WTC11 (cell line): ENCODE measurements at regions not wholly inside any gene's neighbourhood (a gene's known extent, or its start where the extent isn't known, plus 50 kb on each side); places are given as distances from the start of the nearest gene placed in this dataset.

Source experiments
- ATAC-seq: fragments of 200-7000 bp; cut with Tn5 transposase; 2 replicates; pipeline ENCODE4 v1.10.0; 2021; ENCODE audit warnings: mild to moderate bottlenecking, moderate library complexity
- CTCF ChIA-PET: fragments of 300-600 bp; sonication (Branson Sonifier 250); formaldehyde crosslinking; loops from one replicate; lab custom pipeline; 2021; ENCODE audit warnings: antibody characterized with exemption; lab: Charles Lee
- POLR2A ChIA-PET: fragments of 350-600 bp; sonication (Branson Sonifier 250); formaldehyde crosslinking; loops from one replicate; lab custom pipeline; 2021; ENCODE audit warnings: antibody characterized with exemption; lab: Charles Lee
- DNase-seq: peaks from one replicate; pipeline ENCODE4 v3.0.0; 2021; ENCODE audit warnings: low spot score
- H3K27ac Mint-ChIP-seq: 2 replicates; pipeline ENCODE4 v1.8.0; 2021; ENCODE audit warnings: mixed read lengths
- H3K27me3 Mint-ChIP-seq: 2 replicates; pipeline ENCODE4 v1.8.0; 2021; ENCODE audit warnings: low read depth, mild to moderate bottlenecking, moderate library complexity, mixed read lengths
- H3K36me3 Mint-ChIP-seq: 2 replicates; pipeline ENCODE4 v1.8.0; 2021; ENCODE audit warnings: mixed read lengths
- H3K4me1 Mint-ChIP-seq: 2 replicates; pipeline ENCODE4 v1.8.0; 2022; ENCODE audit warnings: mixed read lengths
- H3K4me3 Mint-ChIP-seq: 2 replicates; pipeline ENCODE4 v1.8.0; 2021; ENCODE audit warnings: mild to moderate bottlenecking, moderate library complexity, mixed read lengths
- H3K9me3 Mint-ChIP-seq: 2 replicates; pipeline ENCODE4 v1.8.0; 2021; ENCODE audit warnings: mixed read lengths
- CBFB ChIP-seq: sonication (generic); formaldehyde crosslinking; IDR thresholded peaks from 2 replicates; pipeline ENCODE4 v1.8.1; 2022; ENCODE audit warnings: mild to moderate bottlenecking, low read depth, missing genetic modification reagents
- CDX4 ChIP-seq: fragments of 250-450 bp; sonication (Bioruptor Pico); IDR thresholded peaks from 2 replicates; pipeline ENCODE4 v1.9.0; 2021; ENCODE audit warnings: moderate library complexity, mild to moderate bottlenecking, inconsistent platforms, borderline replicate concordance
- CREB1 ChIP-seq: sonication (generic); formaldehyde crosslinking; IDR thresholded peaks from 2 replicates; pipeline ENCODE4 v1.8.0; 2023; ENCODE audit warnings: mild to moderate bottlenecking, missing genetic modification reagents
- ESRRA ChIP-seq: sonication (generic); formaldehyde crosslinking; IDR thresholded peaks from 2 replicates; pipeline ENCODE4 v1.8.1; 2022; ENCODE audit warnings: mild to moderate bottlenecking, missing genetic modification reagents, borderline replicate concordance
- FOXK1 ChIP-seq: sonication (generic); formaldehyde crosslinking; IDR thresholded peaks from 2 replicates; pipeline ENCODE4 v1.8.0; 2022; ENCODE audit warnings: mild to moderate bottlenecking, moderate library complexity, missing genetic modification reagents
- FOXP1 ChIP-seq: sonication (generic); formaldehyde crosslinking; IDR thresholded peaks from 2 replicates; pipeline ENCODE4 v1.8.0; 2022; ENCODE audit warnings: missing genetic modification reagents, mild to moderate bottlenecking, moderate library complexity, borderline replicate concordance
- GTF2I ChIP-seq: fragments of 250-450 bp; sonication (Bioruptor Pico); conservative IDR thresholded peaks from 2 replicates; pipeline ENCODE4 v1.4.0; 2021; ENCODE audit warnings: mild to moderate bottlenecking
- HMGA2 ChIP-seq: fragments of 250-450 bp; sonication (Bioruptor Pico); IDR thresholded peaks from 2 replicates; pipeline ENCODE4 v1.4.0; 2021; ENCODE audit warnings: mild to moderate bottlenecking, moderate library complexity
- MXD4 ChIP-seq: fragments of 250-450 bp; sonication (Bioruptor Pico); IDR thresholded peaks from 2 replicates; pipeline ENCODE4 v1.8.0; 2021; ENCODE audit warnings: mild to moderate bottlenecking, moderate library complexity, borderline replicate concordance
- NFE2L1 ChIP-seq: sonication (generic); formaldehyde crosslinking; IDR thresholded peaks from 2 replicates; pipeline ENCODE4 v1.8.1; 2023; ENCODE audit warnings: missing genetic modification reagents
- NR3C1 ChIP-seq: sonication (generic); formaldehyde crosslinking; conservative IDR thresholded peaks from 2 replicates; pipeline ENCODE4 v1.8.1; 2023; ENCODE audit warnings: low read depth, mild to moderate bottlenecking, missing genetic modification reagents
- PRRX2 ChIP-seq: fragments of 250-450 bp; sonication (Bioruptor Pico); IDR thresholded peaks from 2 replicates; pipeline ENCODE4 v1.8.0; 2021; ENCODE audit warnings: mild to moderate bottlenecking
- SMAD3 ChIP-seq: sonication (generic); formaldehyde crosslinking; IDR thresholded peaks from 2 replicates; pipeline ENCODE4 v1.8.0; 2022; ENCODE audit warnings: missing genetic modification reagents, mild to moderate bottlenecking, borderline replicate concordance
- SP1 ChIP-seq: sonication (generic); formaldehyde crosslinking; conservative IDR thresholded peaks from 2 replicates; pipeline ENCODE4 v1.8.1; 2022; ENCODE audit warnings: missing genetic modification reagents
- TCF7 ChIP-seq: sonication (generic); formaldehyde crosslinking; IDR thresholded peaks from 2 replicates; pipeline ENCODE4 v1.8.0; 2022; ENCODE audit warnings: mild to moderate bottlenecking, low read depth, missing genetic modification reagents, moderate library complexity
- TEAD4 ChIP-seq: sonication (generic); formaldehyde crosslinking; IDR thresholded peaks from 2 replicates; pipeline ENCODE4 v1.8.0; 2022; ENCODE audit warnings: mild to moderate bottlenecking, missing genetic modification reagents
- USF2 ChIP-seq: sonication (generic); formaldehyde crosslinking; IDR thresholded peaks from 2 replicates; pipeline ENCODE4 v1.8.1; 2023; ENCODE audit warnings: mild to moderate bottlenecking, missing genetic modification reagents, moderate library complexity
- ZMAT4 ChIP-seq: fragments of 250-450 bp; sonication (Bioruptor Pico); IDR thresholded peaks from 2 replicates; pipeline ENCODE4 v1.9.0; 2021; ENCODE audit warnings: mild to moderate bottlenecking
- ZNF121 ChIP-seq: sonication (generic); formaldehyde crosslinking; IDR thresholded peaks from 2 replicates; pipeline ENCODE4 v1.8.0; 2023; ENCODE audit warnings: missing genetic modification reagents
- ZNF138 ChIP-seq: sonication (generic); formaldehyde crosslinking; conservative IDR thresholded peaks from 2 replicates; pipeline ENCODE4 v1.8.1; 2022; ENCODE audit warnings: mild to moderate bottlenecking, moderate library complexity, missing genetic modification reagents
- ZNF232 ChIP-seq: sonication (generic); formaldehyde crosslinking; IDR thresholded peaks from 2 replicates; pipeline ENCODE4 v1.8.0; 2022; ENCODE audit warnings: mild to moderate bottlenecking, missing genetic modification reagents
- ZNF281 ChIP-seq: sonication (generic); formaldehyde crosslinking; IDR thresholded peaks from 2 replicates; pipeline ENCODE4 v1.8.0; 2023; ENCODE audit warnings: mild to moderate bottlenecking, missing genetic modification reagents
- ZNF396 ChIP-seq: fragments of 250-450 bp; sonication (Bioruptor Pico); IDR thresholded peaks from 2 replicates; pipeline ENCODE4 v1.8.0; 2021; ENCODE audit warnings: mild to moderate bottlenecking, moderate library complexity, borderline replicate concordance
- ZNF425 ChIP-seq: fragments of 250-450 bp; sonication (Bioruptor Pico); conservative IDR thresholded peaks from 2 replicates; pipeline ENCODE4 v1.9.0; 2021; ENCODE audit warnings: mild to moderate bottlenecking
- TF ChIP-seq, protein P1 (sequence below): sonication (generic); formaldehyde crosslinking; IDR thresholded peaks from 2 replicates; pipeline ENCODE4 v1.8.1; 2023; ENCODE audit warnings: mild to moderate bottlenecking, missing genetic modification reagents, moderate library complexity
- TF ChIP-seq, protein P2 (sequence below): sonication (generic); formaldehyde crosslinking; IDR thresholded peaks from 2 replicates; pipeline ENCODE4 v1.8.1; 2022; ENCODE audit warnings: low read depth, mild to moderate bottlenecking, moderate library complexity, missing genetic modification reagents, borderline replicate concordance

DNA sequence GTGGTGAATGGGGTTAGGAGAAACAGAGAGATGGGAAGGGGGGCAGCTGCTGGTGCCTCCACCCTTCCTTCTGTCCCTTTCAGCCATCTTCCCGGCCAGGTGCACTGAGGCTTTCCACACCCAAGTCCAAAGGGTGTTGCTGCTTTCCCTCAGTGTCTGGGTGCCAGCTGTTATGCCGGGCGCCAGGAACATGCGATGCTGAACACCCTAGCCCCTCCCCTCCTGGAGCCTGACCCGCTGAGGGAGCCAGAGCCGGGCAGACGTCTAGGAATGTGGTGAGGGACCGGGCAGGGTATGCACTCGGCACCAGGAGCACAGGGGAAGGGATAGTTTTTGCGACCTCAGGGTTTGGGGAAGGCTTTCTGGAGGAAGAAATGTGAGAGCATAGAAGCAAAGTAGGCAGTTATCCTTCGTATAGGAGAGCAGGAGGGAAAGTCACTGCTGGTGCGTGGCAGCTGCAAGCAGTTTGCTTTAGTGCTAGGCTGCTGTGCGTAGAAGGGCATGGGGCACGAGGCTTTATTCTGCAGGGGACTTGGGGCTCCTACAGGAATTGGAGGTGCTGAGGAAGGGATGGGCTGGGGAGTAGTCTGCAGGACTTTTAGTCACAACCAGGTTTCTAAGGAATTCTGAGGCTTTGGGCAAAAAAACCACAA, 147.7 kb downstream of the TSN start:
- CTCF ChIA-PET = interaction anchor here (2.8 kb wide), 1 partner anchor 92 kb away, joined by 28 read pairs; no protein-coding TSS in a partner anchor
- TF ChIP-seq FOXK1 (CRISPR knock-in tag) = no peak
- TF ChIP-seq ZNF232 (CRISPR knock-in tag) = no peak
- TF ChIP-seq NFE2L1 (CRISPR knock-in tag) = no peak
- no peak for TF ChIP-seq ZNF121 (CRISPR knock-in tag)
- no peak for TF ChIP-seq ZMAT4
- no peak for TF ChIP-seq FOXP1 (CRISPR knock-in tag)
- TF ChIP-seq CDX4 (CRISPR knock-in tag) = no peak
- TF ChIP-seq ZNF425 (CRISPR knock-in tag) = no peak
- no peak for TF ChIP-seq ZNF396 (CRISPR knock-in tag)
- TF ChIP-seq, protein P1, sequence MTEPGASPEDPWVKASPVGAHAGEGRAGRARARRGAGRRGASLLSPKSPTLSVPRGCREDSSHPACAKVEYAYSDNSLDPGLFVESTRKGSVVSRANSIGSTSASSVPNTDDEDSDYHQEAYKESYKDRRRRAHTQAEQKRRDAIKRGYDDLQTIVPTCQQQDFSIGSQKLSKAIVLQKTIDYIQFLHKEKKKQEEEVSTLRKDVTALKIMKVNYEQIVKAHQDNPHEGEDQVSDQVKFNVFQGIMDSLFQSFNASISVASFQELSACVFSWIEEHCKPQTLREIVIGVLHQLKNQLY = no peak
- no peak for TF ChIP-seq CREB1 (CRISPR knock-in tag)
- TF ChIP-seq ZNF281 = no peak
- TF ChIP-seq ESRRA = no peak
- TF ChIP-seq ZNF138 (CRISPR knock-in tag) = no peak
- TF ChIP-seq TCF7 (CRISPR knock-in tag) = no peak
- no peak for TF ChIP-seq SP1 (CRISPR knock-in tag)
- TF ChIP-seq MXD4 (CRISPR knock-in tag) = no peak
- TF ChIP-seq GTF2I = no peak
- TF ChIP-seq USF2 (CRISPR knock-in tag) = no peak
- H3K36me3 Mint-ChIP-seq = no peaks in the 10 kb centered on the region
- POLR2A ChIA-PET = no interaction called here
- DNase-seq (no peak), ATAC-seq (peak; percentile 17; the same call in 1 of the 2 replicates)
- peaks cover 3% of the 10 kb centered on the region; the same call in 1 of the 2 replicates for H3K27me3 Mint-ChIP-seq
- no peak overlapping the region for H3K27ac Mint-ChIP-seq
- no peaks in the 10 kb centered on the region for H3K4me1 Mint-ChIP-seq
- no peak overlapping the region for H3K4me3 Mint-ChIP-seq
- H3K9me3 Mint-ChIP-seq = no peaks in the 10 kb centered on the region

DNA sequence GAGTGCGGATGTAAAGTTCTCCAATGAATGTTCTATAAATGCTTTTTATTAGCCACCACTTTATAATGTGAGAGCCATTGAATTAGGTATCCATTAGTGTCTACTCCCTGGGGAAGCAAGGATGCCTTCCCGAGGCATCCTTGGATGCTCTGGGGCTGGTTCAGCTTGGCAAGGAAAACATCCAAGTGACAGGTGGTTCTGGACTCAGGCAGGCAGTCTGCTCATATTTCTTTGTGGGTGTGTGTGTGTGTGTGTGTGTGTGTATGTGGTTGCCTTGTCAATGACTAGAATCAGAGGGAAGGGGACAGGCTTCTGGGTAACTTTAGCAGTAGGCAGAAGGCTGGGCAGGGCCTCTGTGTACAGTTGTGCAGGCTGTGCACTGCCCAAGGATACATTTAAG, 149.2 kb downstream of the TSN start:
- Mint-ChIP-seq H3K4me3 (no peak overlapping the region), H3K36me3 (no peaks in the 10 kb centered on the region)
- TF ChIP-seq ESRRA (no peak), NR3C1 (CRISPR knock-in tag) (no peak), HMGA2 (no peak), TEAD4 (CRISPR knock-in tag) (no peak), PRRX2 (CRISPR knock-in tag) (no peak), SMAD3 (CRISPR knock-in tag) (no peak), ZMAT4 (no peak), CBFB (CRISPR knock-in tag) (no peak)
- TF ChIP-seq, protein P2, sequence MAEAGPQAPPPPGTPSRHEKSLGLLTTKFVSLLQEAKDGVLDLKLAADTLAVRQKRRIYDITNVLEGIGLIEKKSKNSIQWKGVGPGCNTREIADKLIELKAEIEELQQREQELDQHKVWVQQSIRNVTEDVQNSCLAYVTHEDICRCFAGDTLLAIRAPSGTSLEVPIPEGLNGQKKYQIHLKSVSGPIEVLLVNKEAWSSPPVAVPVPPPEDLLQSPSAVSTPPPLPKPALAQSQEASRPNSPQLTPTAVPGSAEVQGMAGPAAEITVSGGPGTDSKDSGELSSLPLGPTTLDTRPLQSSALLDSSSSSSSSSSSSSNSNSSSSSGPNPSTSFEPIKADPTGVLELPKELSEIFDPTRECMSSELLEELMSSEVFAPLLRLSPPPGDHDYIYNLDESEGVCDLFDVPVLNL (CRISPR knock-in tag) = no peak

More for the DNA sequence above, 149.2 kb downstream of the TSN start:
- CTCF ChIA-PET = no interaction called here
- DNase-seq = no peak
- Mint-ChIP-seq H3K27ac (no peak overlapping the region), H3K9me3 (no peaks in the 10 kb centered on the region), H3K27me3 (peaks cover 3% of the 10 kb centered on the region; the same call in 1 of the 2 replicates), H3K4me1 (no peaks in the 10 kb centered on the region)
- POLR2A ChIA-PET = no interaction called here
- no peak for ATAC-seq
